ACC112 (cell line): ENCODE measurements at regions not wholly inside any gene's neighbourhood (a gene's known extent, or its start where the extent isn't known, plus 50 kb on each side); places are given as distances from the start of the nearest gene placed in this dataset.

Experiments
- H2AFZ ChIP-seq: fragments of 200-600 bp; sonication (generic); one replicate; pipeline ENCODE4 v1.6.0; 2017; ENCODE audit warnings: antibody characterized with exemption, low read length; ENCODE audit not compliant: unreplicated experiment
- H3K27ac ChIP-seq: fragments of 200-600 bp; sonication (generic); 2 replicates; pipeline ENCODE4 v1.5.1; 2014; ENCODE audit warnings: low read depth, mild to moderate bottlenecking, antibody characterized with exemption, low read length, moderate library complexity
- H3K27me3 ChIP-seq: fragments of 200-600 bp; sonication (generic); 2 replicates; pipeline ENCODE4 v1.6.1; 2014; ENCODE audit warnings: mild to moderate bottlenecking, antibody characterized with exemption, low read length, moderate library complexity, mixed read lengths; ENCODE audit not compliant: insufficient read depth
- H3K36me3 ChIP-seq: fragments of 200-600 bp; sonication (generic); 2 replicates; pipeline ENCODE4 v1.6.1; 2016; ENCODE audit warnings: mild to moderate bottlenecking, antibody characterized with exemption, low read length, moderate library complexity, mixed read lengths; ENCODE audit not compliant: insufficient read depth
- H3K4me1 ChIP-seq: fragments of 200-600 bp; sonication (generic); one replicate; pipeline ENCODE4 v1.6.1; 2016; ENCODE audit warnings: low read length, mixed read lengths; ENCODE audit not compliant: insufficient read depth, unreplicated experiment, control insufficient read depth
- H3K4me3 ChIP-seq: fragments of 200-600 bp; sonication (generic); 2 replicates; pipeline ENCODE4 v1.5.1; 2014; ENCODE audit warnings: mild to moderate bottlenecking, low read depth, low read length
- H3K79me2 ChIP-seq: fragments of 200-600 bp; sonication (generic); one replicate; pipeline ENCODE4 v1.6.0; 2016; ENCODE audit warnings: low read length; ENCODE audit not compliant: control insufficient read depth, unreplicated experiment, insufficient read depth

- Histone ChIP-seq H3K36me3 (no peaks in the 10 kb centered on the region), H2AFZ (no peak overlapping the region), H3K4me3 (no peak overlapping the region), H3K79me2 (no peaks in the 10 kb centered on the region), H3K27me3 (peaks cover 69% of the 10 kb centered on the region), H3K4me1 (no peaks in the 10 kb centered on the region), H3K27ac (no peak overlapping the region)
Observed at GRCh38 chr13:94906605-94907004, 194.3 kb upstream of the SOX21 start.

GRCh38 chr13:94902722-94903407, 190.5 kb upstream of the SOX21 start:
- no peaks in the 10 kb centered on the region for H3K36me3 ChIP-seq
- H3K4me1 ChIP-seq, result no peaks in the 10 kb centered on the region
- H2AFZ ChIP-seq, result no peak overlapping the region
- no peak overlapping the region for H3K27ac ChIP-seq
- no peak overlapping the region for H3K4me3 ChIP-seq
- peaks cover 45% of the 10 kb centered on the region for H3K27me3 ChIP-seq
- no peaks in the 10 kb centered on the region for H3K79me2 ChIP-seq

DNA sequence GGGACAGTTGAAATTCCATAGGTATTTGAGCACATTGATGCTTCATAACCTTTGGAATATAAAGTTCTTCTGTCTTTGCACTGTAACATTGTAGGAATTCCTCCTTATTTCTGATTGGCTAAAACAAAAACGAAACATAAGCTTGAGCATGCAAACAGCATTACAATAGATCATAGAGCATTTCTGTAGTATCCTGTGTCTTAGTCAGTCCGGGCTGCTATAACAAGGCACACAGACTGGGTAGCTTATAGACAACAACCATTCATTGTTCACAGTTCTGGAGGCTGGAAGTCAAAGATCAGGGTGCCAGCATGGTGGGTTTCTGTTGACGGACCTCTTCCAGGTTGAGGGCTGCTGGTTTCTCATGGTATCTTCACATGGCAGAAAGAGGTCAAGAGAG, 188.7 kb upstream of the SOX21 start:
- no peaks in the 10 kb centered on the region for H3K36me3 ChIP-seq
- no peak overlapping the region for H3K27ac ChIP-seq
- H3K4me1 ChIP-seq, result no peaks in the 10 kb centered on the region
- no peak overlapping the region for H2AFZ ChIP-seq
- peaks cover 33% of the 10 kb centered on the region for H3K27me3 ChIP-seq
- H3K4me3 ChIP-seq, result no peak overlapping the region
- H3K79me2 ChIP-seq, result no peaks in the 10 kb centered on the region

DNA sequence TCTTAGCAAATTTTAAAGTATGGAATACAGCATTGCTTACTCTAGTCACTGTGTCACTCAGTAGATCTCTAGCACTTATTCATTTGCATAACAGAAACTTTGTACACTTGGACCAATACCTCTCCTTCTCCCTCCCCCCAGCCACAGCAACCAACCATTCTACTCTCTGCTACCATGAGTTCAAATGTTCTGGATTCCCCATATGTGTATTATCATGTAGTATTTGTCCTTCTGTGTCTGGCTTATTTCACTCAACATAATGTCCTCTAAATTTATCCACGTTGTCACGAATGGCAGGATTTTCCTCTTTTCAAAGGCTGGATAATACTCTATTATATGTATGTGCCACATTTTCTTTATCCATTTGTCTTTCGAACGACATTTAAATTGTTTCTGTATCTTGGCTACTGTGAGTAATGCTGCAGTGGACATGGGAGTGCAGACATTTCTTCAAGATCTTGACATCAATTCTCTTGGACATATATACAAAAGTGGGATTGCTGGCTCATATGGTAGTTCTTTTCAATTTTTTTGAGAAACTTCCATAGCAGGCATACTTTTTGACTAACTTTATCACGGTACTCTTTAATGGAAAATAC, 184.5 kb upstream of the SOX21 start:
- H2AFZ ChIP-seq, result no peak overlapping the region
- H3K36me3 ChIP-seq, result no peaks in the 10 kb centered on the region
- H3K4me3 ChIP-seq, result no peak overlapping the region
- no peak overlapping the region for H3K27ac ChIP-seq
- H3K79me2 ChIP-seq, result no peaks in the 10 kb centered on the region
- H3K27me3 ChIP-seq, result peaks cover 40% of the 10 kb centered on the region
- H3K4me1 ChIP-seq, result no peaks in the 10 kb centered on the region

DNA sequence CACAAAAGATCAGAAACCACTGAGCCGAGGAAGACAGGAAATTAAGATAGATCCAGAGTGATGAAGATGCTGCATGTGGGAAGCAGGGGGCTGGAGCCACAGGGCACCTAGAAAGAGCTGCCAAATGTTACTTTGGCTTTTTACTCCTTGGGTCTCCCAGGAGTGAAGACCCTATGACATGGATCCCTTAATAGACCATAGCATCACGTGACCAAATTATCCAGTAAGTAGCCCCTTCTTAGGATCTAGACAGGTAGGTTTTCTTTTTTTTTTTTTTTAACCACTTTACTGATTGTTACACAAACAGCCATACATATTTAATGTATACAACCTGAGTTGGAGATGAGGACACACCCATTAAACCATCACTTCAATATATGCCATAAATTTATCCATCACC, 183.9 kb upstream of the SOX21 start:
- Histone ChIP-seq H3K36me3 (no peaks in the 10 kb centered on the region), H3K27ac (no peak overlapping the region), H3K27me3 (peaks cover 41% of the 10 kb centered on the region), H3K79me2 (no peaks in the 10 kb centered on the region), H3K4me1 (no peaks in the 10 kb centered on the region), H2AFZ (no peak overlapping the region), H3K4me3 (no peak overlapping the region)

GRCh38 chr13:94886191-94886590, 173.8 kb upstream of the SOX21 start:
- no peak overlapping the region for H3K27ac ChIP-seq
- H3K36me3 ChIP-seq, result no peaks in the 10 kb centered on the region
- peaks cover 56% of the 10 kb centered on the region for H3K27me3 ChIP-seq
- no peaks in the 10 kb centered on the region for H3K79me2 ChIP-seq
- H3K4me3 ChIP-seq, result no peak overlapping the region
- H2AFZ ChIP-seq, result no peak overlapping the region
- H3K4me1 ChIP-seq, result no peaks in the 10 kb centered on the region

DNA sequence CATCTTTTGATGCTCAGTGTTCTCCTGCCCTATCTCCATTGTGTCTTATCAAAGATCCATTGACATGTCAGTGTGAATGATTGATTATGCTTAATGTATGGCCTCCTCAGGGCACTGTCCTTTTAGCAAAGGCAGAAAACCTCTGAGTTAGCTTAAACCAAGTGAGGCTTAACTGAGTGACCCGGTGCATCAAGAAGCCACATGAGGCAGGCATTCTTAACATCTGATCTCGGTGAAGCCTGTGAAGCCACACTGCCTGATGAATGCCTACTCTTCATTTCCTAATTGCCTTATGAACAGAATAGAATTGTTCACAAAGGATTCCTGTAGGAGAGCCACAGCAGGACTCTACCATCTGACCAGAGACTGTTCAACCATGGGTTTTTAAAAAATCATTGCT, 168.1 kb upstream of the SOX21 start:
- H2AFZ ChIP-seq, result no peak overlapping the region
- H3K79me2 ChIP-seq, result no peaks in the 10 kb centered on the region
- no peak overlapping the region for H3K4me3 ChIP-seq
- H3K4me1 ChIP-seq, result no peaks in the 10 kb centered on the region
- peaks cover 71% of the 10 kb centered on the region for H3K27me3 ChIP-seq
- H3K36me3 ChIP-seq, result no peaks in the 10 kb centered on the region
- no peak overlapping the region for H3K27ac ChIP-seq

DNA sequence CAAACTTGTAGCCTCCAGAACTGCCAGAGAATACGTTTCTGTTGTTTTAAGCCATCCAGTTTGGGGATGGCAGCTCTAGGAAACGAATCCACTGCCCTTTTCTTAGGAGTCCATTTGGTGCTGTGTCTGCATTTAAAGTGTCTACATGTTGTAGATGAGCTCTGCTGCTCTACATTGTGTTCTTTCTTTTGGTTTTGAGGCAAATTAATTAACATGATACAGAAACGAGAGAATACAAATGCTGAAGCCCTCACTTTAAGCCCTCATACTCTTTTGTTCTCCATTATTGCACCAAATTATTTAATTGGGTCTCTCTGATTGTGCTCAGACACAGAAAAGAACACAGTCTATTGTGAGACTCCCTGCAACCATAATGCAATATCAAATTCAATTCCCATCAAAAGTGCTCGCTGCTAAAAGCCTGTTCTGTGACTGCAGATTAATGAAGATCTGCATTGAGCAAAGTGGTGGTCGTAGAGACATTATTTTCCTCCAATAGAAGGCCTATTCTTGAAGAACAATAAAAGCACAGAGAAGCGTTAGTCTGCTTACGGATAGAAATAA, 166.3 kb upstream of the SOX21 start:
- peaks cover 58% of the 10 kb centered on the region for H3K27me3 ChIP-seq
- no peaks in the 10 kb centered on the region for H3K79me2 ChIP-seq
- no peak overlapping the region for H2AFZ ChIP-seq
- H3K4me1 ChIP-seq, result no peaks in the 10 kb centered on the region
- H3K36me3 ChIP-seq, result no peaks in the 10 kb centered on the region
- no peak overlapping the region for H3K4me3 ChIP-seq
- no peak overlapping the region for H3K27ac ChIP-seq

- Histone ChIP-seq H3K4me3 (no peak overlapping the region), H3K36me3 (no peaks in the 10 kb centered on the region), H3K27ac (no peak overlapping the region), H3K79me2 (no peaks in the 10 kb centered on the region), H3K27me3 (peaks cover 66% of the 10 kb centered on the region), H3K4me1 (peaks cover 5% of the 10 kb centered on the region), H2AFZ (no peak overlapping the region)
Observed at GRCh38 chr13:94864474-94864873, 152.1 kb upstream of the SOX21 start.

- Histone ChIP-seq H3K27me3 (peaks cover 62% of the 10 kb centered on the region), H3K4me1 (peaks cover 5% of the 10 kb centered on the region), H3K79me2 (no peaks in the 10 kb centered on the region), H3K36me3 (no peaks in the 10 kb centered on the region), H3K27ac (peak overlapping the region; percentile 3; the same call in 1 of the 2 replicates), H2AFZ (peak overlapping the region; percentile 97), H3K4me3 (peak overlapping the region; percentile 82)
Observed at GRCh38 chr13:94860981-94861407, 148.6 kb upstream of the SOX21 start.

GRCh38 chr13:94859811-94860210, 147.5 kb upstream of the SOX21 start:
- H3K4me3 ChIP-seq, result peak overlapping the region; percentile 82
- H3K27ac ChIP-seq, result no peak overlapping the region
- H3K79me2 ChIP-seq, result no peaks in the 10 kb centered on the region
- H2AFZ ChIP-seq, result no peak overlapping the region
- H3K4me1 ChIP-seq, result peaks cover 5% of the 10 kb centered on the region
- H3K27me3 ChIP-seq, result peaks cover 56% of the 10 kb centered on the region
- no peaks in the 10 kb centered on the region for H3K36me3 ChIP-seq
